GM12891 (cell line): ENCODE measurements at regions not wholly inside any gene's neighbourhood (a gene's known extent, or its start where the extent isn't known, plus 50 kb on each side); places are given as distances from the start of the nearest gene placed in this dataset.

Source experiments
- DNase-seq: peaks from one replicate; pipeline ENCODE4 v3.0.0; 2011; ENCODE audit warnings: low spot score; ENCODE audit not compliant: insufficient read length
- FAIRE-seq: peaks from 2 replicates; lab custom pipeline; 2011; peaks lifted over from hg19 to GRCh38; lab: Jason Lieb, UNC
- PAX5 ChIP-seq: IDR thresholded peaks from 2 replicates; pipeline ENCODE4 v1.6.1; 2011; ENCODE audit warnings: low read length, moderate library complexity, mild to moderate bottlenecking; ENCODE audit not compliant: insufficient read depth, severe bottlenecking
- POLR2A ChIP-seq: IDR thresholded peaks from 2 replicates; pipeline ENCODE4 v1.6.1; 2011; ENCODE audit warnings: low read depth, low read length, control low read depth
- POLR2AphosphoS5 ChIP-seq: IDR thresholded peaks from 2 replicates; pipeline ENCODE4 v1.6.1; 2011; ENCODE audit warnings: low read depth, low read length, control low read depth
- POU2F2 ChIP-seq: IDR thresholded peaks from 2 replicates; pipeline ENCODE4 v1.6.1; 2011; ENCODE audit warnings: low read depth, mild to moderate bottlenecking, control low read depth, low read length, moderate library complexity
- SPI1 ChIP-seq: IDR thresholded peaks from 2 replicates; pipeline ENCODE4 v1.6.1; 2011; ENCODE audit warnings: low read depth, low read length, control low read depth
- TAF1 ChIP-seq: IDR thresholded peaks from 2 replicates; pipeline ENCODE4 v1.6.1; 2011; ENCODE audit warnings: low read depth, low read length, control low read depth

GRCh38 chr12:105937009-105937408 is 201.7 kb downstream of the NUAK1 start:
- FAIRE-seq: no peak
- TF ChIP-seq SPI1 (no peak), PAX5 (no peak), POLR2AphosphoS5 (no peak), POLR2A (no peak), TAF1 (no peak), POU2F2 (no peak)
- DNase-seq: no peak

DNA sequence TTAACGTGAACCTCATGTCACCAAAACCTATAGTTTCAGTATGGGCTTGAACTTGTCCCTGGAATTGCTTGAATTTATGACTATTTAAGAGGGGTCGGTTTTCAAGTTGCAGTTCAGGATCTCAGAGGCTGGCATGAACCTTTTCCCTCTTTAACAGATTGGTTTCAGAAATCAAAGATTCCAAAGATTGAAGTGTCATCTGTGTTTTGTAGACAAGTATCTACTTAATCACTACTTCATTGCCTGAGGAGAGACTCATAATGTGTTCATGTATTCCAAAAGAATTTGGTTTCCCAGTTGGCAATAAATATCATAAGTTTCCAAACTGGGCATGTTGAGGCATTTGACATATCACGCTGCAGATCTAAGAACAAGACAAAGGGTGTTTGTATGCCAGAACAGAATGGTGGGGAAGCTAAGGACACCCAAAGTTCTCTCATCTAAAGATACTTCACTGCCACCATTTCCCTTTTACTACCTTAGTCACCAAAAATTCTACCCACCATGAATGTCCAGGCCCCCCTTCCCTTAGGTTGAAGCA is 199.5 kb downstream of the NUAK1 start:
- FAIRE-seq (no peak), DNase-seq (no peak)
- no peak for TF ChIP-seq PAX5
- TF ChIP-seq POU2F2: no peak
- no peak for TF ChIP-seq TAF1
- TF ChIP-seq POLR2A: no peak
- no peak for TF ChIP-seq SPI1
- TF ChIP-seq POLR2AphosphoS5: no peak

DNA sequence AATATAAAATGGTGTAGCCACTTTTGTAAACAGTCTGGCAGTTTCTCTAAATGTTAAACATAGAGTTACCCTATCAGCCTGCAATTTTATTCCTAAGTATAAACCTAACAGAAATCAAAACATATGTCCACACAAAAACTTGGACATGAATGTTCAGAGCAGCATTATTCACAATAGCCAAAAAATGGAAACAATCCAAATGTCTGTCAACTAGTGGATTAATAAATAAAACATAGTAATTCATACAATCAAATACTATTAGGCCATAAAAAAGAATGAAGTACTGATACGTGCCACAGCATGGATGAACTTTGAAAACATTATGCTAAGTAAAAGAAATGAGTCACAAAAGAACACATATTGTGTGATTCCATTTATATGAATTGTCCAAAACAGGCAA is 196.5 kb downstream of the NUAK1 start:
- TF ChIP-seq POLR2A (no peak), TAF1 (no peak), PAX5 (no peak), POLR2AphosphoS5 (no peak), POU2F2 (no peak), SPI1 (no peak)
- DNase-seq (no peak), FAIRE-seq (no peak)

DNA sequence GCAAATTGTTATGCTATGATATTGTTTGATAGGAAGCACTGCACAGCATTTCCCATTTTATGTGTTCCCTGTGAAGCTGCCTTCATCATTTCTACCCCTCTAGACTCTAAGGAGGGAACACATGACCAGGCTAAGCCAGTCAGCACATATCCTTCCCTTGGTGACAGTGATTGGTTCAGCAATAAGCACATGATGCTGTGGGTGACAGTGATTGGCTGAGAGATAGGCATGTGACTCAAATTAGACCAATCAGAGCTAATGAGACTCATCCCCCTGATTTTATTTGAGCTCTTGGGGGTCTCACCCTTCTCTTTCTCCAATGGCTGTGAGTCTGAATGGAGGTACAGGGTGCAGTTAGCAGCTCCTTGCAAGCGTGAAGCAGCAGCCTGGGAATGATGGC is 195.2 kb downstream of the NUAK1 start:
- TF ChIP-seq PAX5 (no peak), TAF1 (no peak), SPI1 (no peak), POLR2AphosphoS5 (no peak), POU2F2 (no peak), POLR2A (no peak)
- DNase-seq (no peak), FAIRE-seq (no peak)

DNA sequence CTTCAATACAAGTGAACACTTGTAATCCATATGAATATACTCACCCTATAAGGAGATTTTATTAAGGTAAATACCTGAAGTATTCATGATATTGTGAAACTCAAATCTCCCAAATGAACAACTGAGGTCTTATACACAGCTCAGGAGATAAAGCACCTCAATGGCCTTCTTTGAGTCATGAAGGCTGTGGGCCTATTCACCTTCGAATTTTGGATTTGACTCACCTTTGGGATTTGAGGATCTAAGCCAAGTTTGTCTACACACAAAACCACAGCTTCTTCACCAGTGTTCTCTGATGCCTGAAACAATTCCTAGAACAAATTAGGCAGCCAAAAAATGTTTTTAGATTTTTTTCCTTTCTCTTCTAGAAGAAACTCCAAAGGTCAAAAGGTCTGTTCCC is 194.1 kb downstream of the NUAK1 start:
- no peak for DNase-seq
- no peak for FAIRE-seq
- TF ChIP-seq TAF1 (no peak), POLR2AphosphoS5 (no peak), PAX5 (no peak), POLR2A (no peak), POU2F2 (no peak)

GRCh38 chr12:105945880-105946279 is 192.9 kb downstream of the NUAK1 start:
- no peak for DNase-seq
- FAIRE-seq: no peak
- TF ChIP-seq SPI1 (no peak), POU2F2 (no peak), POLR2AphosphoS5 (no peak), TAF1 (no peak), POLR2A (no peak), PAX5 (no peak)

DNA sequence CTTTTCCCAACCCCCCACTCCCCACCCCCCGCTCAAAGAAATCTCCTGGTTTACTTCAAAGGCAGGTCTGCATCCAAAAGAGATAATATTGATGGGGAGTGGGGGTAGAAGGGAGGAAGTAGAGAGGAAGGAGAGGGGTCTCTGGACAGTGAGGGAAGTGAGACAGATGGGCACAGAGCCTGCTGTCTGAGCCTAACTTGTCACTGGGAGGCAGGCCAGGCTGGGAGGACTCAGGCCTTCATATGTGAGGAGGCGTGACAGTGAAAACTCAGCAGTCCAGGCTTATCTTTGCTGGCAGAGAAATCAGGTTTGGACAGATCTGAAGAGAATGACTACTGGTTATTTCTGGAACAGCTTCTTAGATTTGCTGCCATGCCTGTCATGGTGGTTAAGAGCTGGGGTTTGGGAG is 192.3 kb downstream of the NUAK1 start:
- FAIRE-seq (no peak), DNase-seq (no peak)

GRCh38 chr12:105947906-105948305 is 190.8 kb downstream of the NUAK1 start:
- no peak for FAIRE-seq
- no peak for DNase-seq
- TF ChIP-seq POU2F2: no peak
- no peak for TF ChIP-seq TAF1
- TF ChIP-seq SPI1: no peak
- TF ChIP-seq POLR2A: no peak
- no peak for TF ChIP-seq PAX5
- no peak for TF ChIP-seq POLR2AphosphoS5

More for the DNA sequence above, 192.3 kb downstream of the NUAK1 start:
- TF ChIP-seq PAX5: no peak
- no peak for TF ChIP-seq SPI1
- TF ChIP-seq POU2F2: no peak
- no peak for TF ChIP-seq POLR2A
- TF ChIP-seq TAF1: no peak
- TF ChIP-seq POLR2AphosphoS5: no peak

- FAIRE-seq (no peak), DNase-seq (no peak)
Measured at GRCh38 chr12:105948331-105948730, 190.4 kb downstream of the NUAK1 start.

GRCh38 chr12:105949391-105949790 is 189.4 kb downstream of the NUAK1 start:
- TF ChIP-seq SPI1 (no peak), POU2F2 (no peak), POLR2A (no peak), TAF1 (no peak), POLR2AphosphoS5 (no peak), PAX5 (no peak)
- DNase-seq (no peak), FAIRE-seq (no peak)

More at GRCh38 chr12:105948331-105948730, 190.4 kb downstream of the NUAK1 start:
- TF ChIP-seq TAF1: no peak
- no peak for TF ChIP-seq SPI1
- no peak for TF ChIP-seq POLR2A
- no peak for TF ChIP-seq POLR2AphosphoS5
- no peak for TF ChIP-seq POU2F2
- no peak for TF ChIP-seq PAX5

DNA sequence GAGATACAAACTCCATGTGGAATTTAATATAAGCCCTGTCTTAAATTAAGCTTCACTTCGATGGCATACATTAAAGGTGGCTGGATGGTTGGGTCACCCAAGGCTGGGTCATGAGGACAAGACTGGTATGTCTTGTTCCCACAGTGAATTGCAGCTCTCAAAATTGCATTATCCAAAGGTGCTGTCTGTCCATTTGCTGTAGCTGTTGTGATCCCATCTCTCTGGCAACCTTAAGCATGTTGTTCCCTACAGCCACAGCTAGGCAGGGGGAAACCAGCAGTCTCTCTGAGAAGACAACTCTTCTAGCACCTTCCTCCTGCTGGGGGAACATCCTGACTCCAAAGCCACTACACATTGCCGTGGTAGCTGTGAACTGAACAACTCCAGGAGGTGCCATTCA is 187.0 kb downstream of the NUAK1 start:
- DNase-seq: no peak
- no peak for FAIRE-seq
- TF ChIP-seq POLR2A: no peak
- TF ChIP-seq TAF1: no peak
- no peak for TF ChIP-seq SPI1
- no peak for TF ChIP-seq POLR2AphosphoS5
